T47D (cell line): ENCODE measurements at regions not wholly inside any gene's neighbourhood (a gene's known extent, or its start where the extent isn't known, plus 50 kb on each side); places are given as distances from the start of the nearest gene placed in this dataset.
"Not testable (repeated sequence)": the region's sequence is repeated elsewhere in the genome, so short reads cannot be mapped to it uniquely, and the experiment has no call there.

Experiments used
- DNase-seq, 2 experiments: peaks; one replicate each; pipeline versions ENCODE4 v3.0.0 to v3.0.0-alpha.2; 2011 to 2012; ENCODE audit warnings: low read depth in 1 of 2, low spot score in 1 of 2
- JUND ChIP-seq: IDR thresholded peaks from 2 replicates; pipeline ENCODE4 v1.6.1; 2012; ENCODE audit warnings: low read depth
- in situ Hi-C: cut with HindIII; loops from 2 replicates; pipeline ENCODE4 v1.10.0; 2016; ENCODE audit warnings: low sequenced_read_pairs, low pct_unique_long_range_greater_than_20kb

DNA sequence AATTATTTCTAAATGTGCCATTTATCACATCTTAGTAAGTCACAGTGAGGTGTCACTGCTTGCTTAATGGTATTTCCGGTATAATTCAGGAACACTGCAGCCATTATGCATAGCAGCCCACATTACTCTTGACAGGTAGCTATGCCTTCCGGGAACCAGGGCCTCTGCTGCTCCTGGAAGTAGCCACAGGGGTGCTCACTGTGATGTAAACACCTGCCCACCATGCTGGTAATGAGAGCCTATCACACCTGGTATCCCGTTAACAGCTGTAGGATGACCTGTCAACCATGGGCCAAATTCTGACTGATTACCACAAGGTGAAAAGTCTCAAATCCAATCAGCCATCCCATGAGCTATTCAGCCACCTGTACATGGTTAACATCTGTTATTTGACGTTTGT, 647.0 kb upstream of the NXPH2 start:
- no peak for DNase-seq
- in situ Hi-C loops: no loop called here
- no peak for TF ChIP-seq JUND

DNA sequence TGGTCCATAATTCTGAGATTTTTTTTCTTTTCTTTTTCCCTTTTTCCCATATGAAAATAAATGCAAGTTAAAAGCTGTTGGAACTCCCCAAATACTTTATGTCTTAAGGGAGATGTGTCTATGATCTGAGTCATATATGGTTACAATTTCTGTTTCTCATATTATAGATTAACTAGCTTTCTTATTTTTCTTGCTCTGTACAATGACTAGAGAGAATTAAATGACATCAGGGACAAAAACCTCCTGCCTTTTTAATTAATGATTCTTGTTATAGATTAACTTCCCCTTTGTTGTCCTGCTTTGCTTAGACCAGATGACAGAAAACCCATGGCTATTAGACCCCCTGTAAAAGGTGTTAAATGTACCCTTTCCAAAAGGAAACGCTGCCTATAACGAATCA, 643.9 kb upstream of the NXPH2 start:
- TF ChIP-seq JUND: no peak
- in situ Hi-C loops: no loop called here
- no peak for DNase-seq

GRCh38 chr2:139411236-139411635, 631.0 kb upstream of the NXPH2 start:
- no peak for TF ChIP-seq JUND
- in situ Hi-C loops: no loop called here
- DNase-seq: no peak

DNA sequence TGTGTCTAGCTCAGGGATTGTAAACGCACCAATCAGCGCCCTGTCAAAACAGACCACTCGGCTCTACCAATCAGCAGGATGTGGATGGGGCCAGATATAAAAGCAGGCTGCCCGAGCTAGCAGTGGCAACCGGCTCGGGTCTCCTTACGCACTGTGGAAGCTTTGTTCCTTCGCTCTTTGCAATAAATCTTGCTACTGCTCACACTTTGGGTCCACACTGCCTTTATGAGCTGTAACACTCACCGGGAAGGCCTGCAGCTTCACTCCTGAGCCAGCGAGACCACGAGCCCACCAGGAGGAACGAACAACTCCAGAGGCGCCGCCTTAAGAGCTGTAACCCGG, 630.6 kb upstream of the NXPH2 start:
- in situ Hi-C loops, DNase-seq: not testable (repeated sequence)

DNA sequence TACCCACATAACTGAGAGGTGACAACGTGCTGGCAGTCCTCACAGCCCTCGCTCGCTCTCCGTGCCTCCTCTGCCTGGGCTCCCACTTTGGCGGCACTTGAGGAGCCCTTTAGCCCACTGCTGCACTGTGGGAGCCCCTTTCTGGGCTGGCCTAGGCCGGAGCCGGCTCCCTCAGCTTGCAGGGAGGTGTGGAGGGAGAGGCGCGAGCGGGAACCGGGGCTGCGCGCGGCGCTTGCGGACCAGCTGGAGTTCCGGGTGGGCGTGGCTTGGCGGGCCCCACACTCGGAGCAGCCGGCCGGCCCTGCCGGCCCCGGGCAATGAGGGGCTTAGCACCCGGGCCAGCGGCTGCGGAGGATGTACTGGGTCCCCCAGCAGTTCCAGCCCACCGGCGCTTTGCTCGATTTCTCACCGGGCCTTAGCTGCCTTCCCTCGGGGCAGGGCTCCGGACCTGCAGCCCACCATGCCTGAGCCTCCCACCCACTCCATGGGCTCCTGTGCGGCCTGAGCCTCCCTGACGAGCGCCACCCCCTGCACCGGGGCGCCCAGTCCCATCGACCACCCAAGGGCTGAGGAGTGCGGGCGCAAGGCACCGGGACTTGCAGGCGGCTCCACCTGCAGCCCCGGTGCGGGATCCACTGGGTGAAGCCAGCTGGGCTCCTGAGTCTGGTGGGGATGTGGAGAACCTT, 630.1 kb upstream of the NXPH2 start:
- in situ Hi-C loops: not testable (repeated sequence)

DNA sequence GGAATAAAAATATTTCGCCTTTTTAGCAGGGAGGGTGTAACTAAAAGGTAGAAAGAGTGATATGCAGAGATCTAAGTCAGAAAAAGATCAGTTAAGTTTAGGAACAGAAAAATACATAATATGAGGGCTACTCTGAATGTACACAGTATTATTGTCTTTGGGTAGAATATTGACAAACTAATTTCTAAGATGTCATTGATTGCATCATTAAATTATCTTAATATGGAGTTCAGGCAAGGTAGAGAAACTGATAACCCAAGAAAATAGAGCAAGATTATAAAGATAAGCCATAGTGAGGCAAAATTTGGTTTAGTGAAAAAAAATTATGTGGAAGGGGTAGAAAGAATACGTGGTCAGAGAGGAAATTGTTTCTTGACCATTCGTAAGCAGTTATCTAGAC, 629.0 kb upstream of the NXPH2 start:
- in situ Hi-C loops: no loop called here
- no peak for TF ChIP-seq JUND

More for the DNA sequence above, 630.1 kb upstream of the NXPH2 start:
- not testable (repeated sequence) for DNase-seq

DNA sequence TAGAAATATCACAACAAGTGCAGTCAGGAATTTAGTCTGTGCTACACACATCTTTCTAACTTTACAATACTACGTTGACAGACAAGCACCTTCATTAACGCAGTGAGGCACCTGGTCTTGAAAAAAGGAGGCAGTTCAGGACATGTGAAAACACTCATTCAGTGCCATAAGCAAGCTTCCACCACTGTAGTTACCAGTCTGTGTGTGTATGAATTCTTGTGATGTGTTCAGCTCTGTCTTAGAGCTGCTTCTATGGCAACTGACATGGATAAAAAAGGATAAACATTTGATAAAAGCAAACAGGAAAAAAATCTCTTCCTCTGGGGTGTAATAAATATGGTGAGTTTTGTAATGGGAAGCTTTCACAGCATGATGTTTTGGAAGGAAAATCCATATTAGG, 623.8 kb upstream of the NXPH2 start:
- in situ Hi-C loops: no loop called here
- TF ChIP-seq JUND: no peak
- no peak for DNase-seq

More for the DNA sequence above, 629.0 kb upstream of the NXPH2 start:
- no peak for DNase-seq

- in situ Hi-C loops: no loop called here
- TF ChIP-seq JUND: no peak
- no peak for DNase-seq
Observed at GRCh38 chr2:139394801-139395200, 614.6 kb upstream of the NXPH2 start.

GRCh38 chr2:139389391-139389790, 609.2 kb upstream of the NXPH2 start:
- no peak for TF ChIP-seq JUND
- in situ Hi-C loops: no loop called here

GRCh38 chr2:139386401-139386800, 606.2 kb upstream of the NXPH2 start:
- in situ Hi-C loops: no loop called here
- DNase-seq: no peak
- no peak for TF ChIP-seq JUND

More at GRCh38 chr2:139389391-139389790, 609.2 kb upstream of the NXPH2 start:
- no peak for DNase-seq

DNA sequence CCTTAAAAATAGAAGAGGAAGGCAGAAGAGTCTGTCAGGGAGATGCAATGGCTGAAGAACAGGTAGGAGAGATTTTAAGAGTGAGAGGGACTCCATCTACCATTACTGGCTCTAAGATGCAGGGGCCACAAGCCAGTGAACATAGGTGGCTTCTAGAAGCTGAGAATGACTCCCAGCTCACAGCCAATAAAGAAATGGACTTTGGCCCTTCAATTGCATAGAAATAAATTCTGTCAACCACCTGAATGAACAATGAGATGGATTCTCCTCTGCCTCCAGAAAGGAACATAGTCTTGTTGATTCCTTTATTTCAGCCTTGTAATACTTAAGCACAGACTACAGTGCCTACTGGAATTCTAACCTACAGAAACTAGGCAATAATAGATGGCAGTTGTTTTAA, 603.3 kb upstream of the NXPH2 start:
- no peak for DNase-seq
- no peak for TF ChIP-seq JUND
- in situ Hi-C loops: no loop called here

- in situ Hi-C loops: no loop called here
- no peak for DNase-seq
- TF ChIP-seq JUND: no peak
Observed at GRCh38 chr2:139380051-139380450, 599.9 kb upstream of the NXPH2 start.

GRCh38 chr2:139378373-139378772, 598.2 kb upstream of the NXPH2 start:
- DNase-seq: no peak
- no peak for TF ChIP-seq JUND
- in situ Hi-C loops: no loop called here

GRCh38 chr2:139374296-139374850, 594.2 kb upstream of the NXPH2 start:
- TF ChIP-seq JUND: no peak
- DNase-seq: no peak
- in situ Hi-C loops: no loop called here
